ENCODE measurements at regions not wholly inside any gene's neighbourhood (a gene's known extent, or its start where the extent isn't known, plus 50 kb on each side); places are given as distances from the start of the nearest gene placed in this dataset.

DNA sequence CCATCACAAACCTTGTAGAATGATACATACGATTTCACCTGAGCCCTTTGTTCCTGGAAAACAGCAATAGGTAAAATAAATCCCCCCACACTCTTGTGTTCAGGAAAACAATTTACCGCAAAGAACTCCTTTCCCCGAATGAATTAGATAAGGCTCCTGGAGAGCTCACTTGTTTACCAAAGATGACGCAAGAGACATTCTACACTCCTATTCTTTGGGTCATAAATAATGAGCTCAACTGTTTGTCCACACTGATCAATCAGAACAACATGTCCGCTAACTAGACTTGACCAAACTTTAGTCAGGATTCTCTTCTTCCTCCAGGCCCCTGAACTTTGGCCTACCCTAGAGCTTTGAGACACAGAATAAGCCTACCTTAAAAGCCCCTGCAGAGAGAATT, 271.9 kb upstream of the OPRM1 start:
- no peaks in the 10 kb centered on the region for H3K36me3 ChIP-seq (ENCODE audit: insufficient read depth, low read length)
- no peaks in the 10 kb centered on the region for H3K9me2 ChIP-seq (ENCODE audit: insufficient read depth, low read length)
- H3K9ac ChIP-seq (ENCODE audit: low read length) = no peak overlapping the region
- TF ChIP-seq RAD21 (conservative IDR thresholded peaks at IDR 0.05) (no peak), EZH2 (IDR thresholded peaks at IDR 0.05; ENCODE audit: borderline replicate concordance, insufficient read depth, low read length, poor library complexity, severe bottlenecking) (no peak), MXI1 (conservative IDR thresholded peaks at IDR 0.05; ENCODE audit: poor library complexity, severe bottlenecking) (no peak), EP300 (conservative IDR thresholded peaks at IDR 0.05; ENCODE audit: poor library complexity, severe bottlenecking) (no peak), CTCF (IDR thresholded peaks at IDR 0.05; ENCODE audit: poor library complexity, severe bottlenecking) (no peak), SMC3 (conservative IDR thresholded peaks at IDR 0.05; ENCODE audit: poor library complexity) (no peak), TAF1 (IDR thresholded peaks at IDR 0.05; ENCODE audit: low read depth) (no peak)
- H3K27me3 ChIP-seq (ENCODE audit: insufficient read depth, low read depth, low read length) = no peaks in the 10 kb centered on the region
- no peak overlapping the region for H3K4me2 ChIP-seq (ENCODE audit: low read length)
- H3K79me2 ChIP-seq (replicated peaks; ENCODE audit: insufficient read depth, low read length) = no peaks in the 10 kb centered on the region
- H3K9me3 ChIP-seq (ENCODE audit: low read length) = no peaks in the 10 kb centered on the region
- H3F3A ChIP-seq (ENCODE audit: insufficient read depth, low read length, poor library complexity, severe bottlenecking) = no peaks in the 10 kb centered on the region
- no peak overlapping the region for H2AFZ ChIP-seq (ENCODE audit: low read depth, low read length)
- H3K27ac ChIP-seq (ENCODE audit: low read length) = no peak overlapping the region
- H4K20me1 ChIP-seq (ENCODE audit: insufficient read depth) = no peaks in the 10 kb centered on the region
- no peak overlapping the region for H3K4me3 ChIP-seq (ENCODE audit: low read length)

GRCh38 chr6:153758516-153758915, 280.5 kb upstream of the OPRM1 start:
- H3K4me2 ChIP-seq (ENCODE audit: low read length) = no peak overlapping the region
- no peaks in the 10 kb centered on the region for H4K20me1 ChIP-seq (ENCODE audit: insufficient read depth)
- no peaks in the 10 kb centered on the region for H3K79me2 ChIP-seq (replicated peaks; ENCODE audit: insufficient read depth, low read length)
- no peaks in the 10 kb centered on the region for H3F3A ChIP-seq (ENCODE audit: insufficient read depth, low read length, poor library complexity, severe bottlenecking)
- TF ChIP-seq CTCF (IDR thresholded peaks at IDR 0.05; ENCODE audit: poor library complexity, severe bottlenecking) (no peak), EP300 (conservative IDR thresholded peaks at IDR 0.05; ENCODE audit: poor library complexity, severe bottlenecking) (no peak), POLR2AphosphoS5 (IDR thresholded peaks at IDR 0.05) (no peak), RAD21 (conservative IDR thresholded peaks at IDR 0.05) (no peak), TAF1 (IDR thresholded peaks at IDR 0.05; ENCODE audit: low read depth) (no peak), EZH2 (IDR thresholded peaks at IDR 0.05; ENCODE audit: borderline replicate concordance, insufficient read depth, low read length, poor library complexity, severe bottlenecking) (no peak), SMC3 (conservative IDR thresholded peaks at IDR 0.05; ENCODE audit: poor library complexity) (no peak), MXI1 (conservative IDR thresholded peaks at IDR 0.05; ENCODE audit: poor library complexity, severe bottlenecking) (no peak)
- TF ChIP-seq, protein P1, sequence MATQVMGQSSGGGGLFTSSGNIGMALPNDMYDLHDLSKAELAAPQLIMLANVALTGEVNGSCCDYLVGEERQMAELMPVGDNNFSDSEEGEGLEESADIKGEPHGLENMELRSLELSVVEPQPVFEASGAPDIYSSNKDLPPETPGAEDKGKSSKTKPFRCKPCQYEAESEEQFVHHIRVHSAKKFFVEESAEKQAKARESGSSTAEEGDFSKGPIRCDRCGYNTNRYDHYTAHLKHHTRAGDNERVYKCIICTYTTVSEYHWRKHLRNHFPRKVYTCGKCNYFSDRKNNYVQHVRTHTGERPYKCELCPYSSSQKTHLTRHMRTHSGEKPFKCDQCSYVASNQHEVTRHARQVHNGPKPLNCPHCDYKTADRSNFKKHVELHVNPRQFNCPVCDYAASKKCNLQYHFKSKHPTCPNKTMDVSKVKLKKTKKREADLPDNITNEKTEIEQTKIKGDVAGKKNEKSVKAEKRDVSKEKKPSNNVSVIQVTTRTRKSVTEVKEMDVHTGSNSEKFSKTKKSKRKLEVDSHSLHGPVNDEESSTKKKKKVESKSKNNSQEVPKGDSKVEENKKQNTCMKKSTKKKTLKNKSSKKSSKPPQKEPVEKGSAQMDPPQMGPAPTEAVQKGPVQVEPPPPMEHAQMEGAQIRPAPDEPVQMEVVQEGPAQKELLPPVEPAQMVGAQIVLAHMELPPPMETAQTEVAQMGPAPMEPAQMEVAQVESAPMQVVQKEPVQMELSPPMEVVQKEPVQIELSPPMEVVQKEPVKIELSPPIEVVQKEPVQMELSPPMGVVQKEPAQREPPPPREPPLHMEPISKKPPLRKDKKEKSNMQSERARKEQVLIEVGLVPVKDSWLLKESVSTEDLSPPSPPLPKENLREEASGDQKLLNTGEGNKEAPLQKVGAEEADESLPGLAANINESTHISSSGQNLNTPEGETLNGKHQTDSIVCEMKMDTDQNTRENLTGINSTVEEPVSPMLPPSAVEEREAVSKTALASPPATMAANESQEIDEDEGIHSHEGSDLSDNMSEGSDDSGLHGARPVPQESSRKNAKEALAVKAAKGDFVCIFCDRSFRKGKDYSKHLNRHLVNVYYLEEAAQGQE (IDR thresholded peaks at IDR 0.05; ENCODE audit: borderline replicate concordance) = no peak
- no peaks in the 10 kb centered on the region for H3K9me2 ChIP-seq (ENCODE audit: insufficient read depth, low read length)
- H3K27ac ChIP-seq (ENCODE audit: low read length) = no peak overlapping the region
- H3K36me3 ChIP-seq (ENCODE audit: insufficient read depth, low read length) = no peaks in the 10 kb centered on the region
- no peak overlapping the region for H3K9ac ChIP-seq (ENCODE audit: low read length)
- H3K27me3 ChIP-seq (ENCODE audit: insufficient read depth, low read depth, low read length) = no peaks in the 10 kb centered on the region
- H3K4me3 ChIP-seq (ENCODE audit: low read length) = no peak overlapping the region
- H2AFZ ChIP-seq (ENCODE audit: low read depth, low read length) = no peak overlapping the region
- no peaks in the 10 kb centered on the region for H3K9me3 ChIP-seq (ENCODE audit: low read length)

Measured in neural cell (in vitro differentiated cells).